CD4-positive, alpha-beta T cell (primary cell): ENCODE measurements at regions not wholly inside any gene's neighbourhood (a gene's known extent, or its start where the extent isn't known, plus 50 kb on each side); places are given as distances from the start of the nearest gene placed in this dataset.

Source experiments
- ATAC-seq: fragments of 200-7000 bp; cut with Tn5 transposase; one replicate; pipeline ENCODE4 v1.10.0; 2022; ENCODE audit warnings: mild to moderate bottlenecking; ENCODE audit not compliant: poor library complexity
- CTCF ChIA-PET: fragments of 350-600 bp; sonication (Branson Sonifier 250); formaldehyde crosslinking; loops from one replicate; lab custom pipeline; 2021; ENCODE audit warnings: antibody characterized with exemption, inconsistent platforms; lab: Charles Lee
- POLR2A ChIA-PET: fragments of 350-600 bp; sonication (Branson Sonifier 250); formaldehyde crosslinking; loops from one replicate; lab custom pipeline; 2021; ENCODE audit warnings: antibody characterized with exemption, inconsistent platforms; lab: Charles Lee
- DNase-seq, 14 experiments: peaks; one replicate each; pipeline ENCODE4 v3.0.0-alpha.2; 2013 to 2020; ENCODE audit warnings: mixed read lengths in 2 of 14
- H3K27ac ChIP-seq, 2 donors: one replicate each; pipeline versions ENCODE4 v1.5.1 to v1.7.0; 2013; ENCODE audit warnings: low read length in 2 of 2, low read depth in 1 of 2, mild to moderate bottlenecking in 1 of 2
- H3K27me3 ChIP-seq, 2 experiments: 1 replicate in 1 of 2; 2 replicates in 1 of 2; pipeline versions ENCODE4 v1.6.1 to v1.7.0; 2013; ENCODE audit warnings: low read length in 2 of 2, control low read depth in 1 of 2, mild to moderate bottlenecking in 1 of 2, moderate library complexity in 1 of 2; ENCODE audit not compliant: insufficient read depth in 2 of 2, control insufficient read depth in 1 of 2
- H3K36me3 ChIP-seq: one replicate; pipeline ENCODE4 v1.6.1; 2013; ENCODE audit warnings: low read length, control low read depth; ENCODE audit not compliant: insufficient read depth
- H3K4me1 ChIP-seq: one replicate; pipeline ENCODE4 v1.6.1; 2013; ENCODE audit warnings: low read length, control low read depth; ENCODE audit not compliant: insufficient read depth
- H3K4me3 ChIP-seq: one replicate; pipeline ENCODE4 v1.5.1; 2013; ENCODE audit warnings: mild to moderate bottlenecking, low read length, moderate library complexity
- H3K9me3 ChIP-seq, 2 experiments: 1 replicate in 1 of 2; 2 replicates in 1 of 2; pipeline versions ENCODE4 v1.6.1 to v1.7.0; 2013; ENCODE audit warnings: low read length in 2 of 2, mild to moderate bottlenecking in 2 of 2, control low read depth in 1 of 2, moderate library complexity in 1 of 2; ENCODE audit not compliant: control insufficient read depth in 1 of 2, insufficient read depth in 1 of 2
- H3K27ac Mint-ChIP-seq: one replicate; pipeline ENCODE4 v1.8.0; 2020; ENCODE audit warnings: mixed read lengths
- H3K27me3 Mint-ChIP-seq: one replicate; pipeline ENCODE4 v1.8.0; 2021; ENCODE audit warnings: mixed read lengths
- H3K36me3 Mint-ChIP-seq: one replicate; pipeline ENCODE4 v1.8.0; 2021; ENCODE audit warnings: low read depth, mixed read lengths
- H3K4me1 Mint-ChIP-seq: one replicate; pipeline ENCODE4 v1.8.0; 2021; ENCODE audit warnings: low read depth, mixed read lengths
- H3K4me3 Mint-ChIP-seq: one replicate; pipeline ENCODE4 v1.8.0; 2020; ENCODE audit warnings: mild to moderate bottlenecking, mixed read lengths
- H3K9me3 Mint-ChIP-seq: one replicate; pipeline ENCODE4 v1.8.0; 2020; ENCODE audit warnings: mixed read lengths
- CTCF ChIP-seq: fragments of 200-600 bp; IDR thresholded peaks from one replicate; pipeline ENCODE4 v1.8.0; 2022; ENCODE audit warnings: antibody characterized with exemption, mild to moderate bottlenecking
- intact Hi-C, 2 experiments: fragments of 100-400 bp; cut with DNase I in 1 of 2; cut with micrococcal nuclease in 1 of 2; formaldehyde crosslinking; loops; one replicate each; pipeline versions ENCODE4 v1.15.1 to v1.9.0; 2023 to 2025; cut with DNase I, micrococcal nuclease

- Mint-ChIP-seq H3K4me3 (no peak overlapping the region), H3K9me3 (no peaks in the 10 kb centered on the region), H3K36me3 (no peaks in the 10 kb centered on the region), H3K27ac (no peak overlapping the region), H3K4me1 (no peaks in the 10 kb centered on the region), H3K27me3 (no peaks in the 10 kb centered on the region)
- DNase-seq (no peak), ATAC-seq (no peak)
- H3K27me3 ChIP-seq: no peaks in the 10 kb centered on the region
- POLR2A ChIA-PET: no interaction called here
- no peak overlapping the region for H3K27ac ChIP-seq
- no peak overlapping the region for H3K4me3 ChIP-seq
- CTCF ChIA-PET: no interaction called here
- intact Hi-C loops: no loop called here
- no peaks in the 10 kb centered on the region for H3K4me1 ChIP-seq
- H3K36me3 ChIP-seq: no peaks in the 10 kb centered on the region
- peaks cover 0 to 21% of the 10 kb centered on the region in 2 experiments for H3K9me3 ChIP-seq
- TF ChIP-seq CTCF: no peak
These were observed 128.6 kb downstream of the IRX2 start for GRCh38 chr5:2622866-2623265.

GRCh38 chr5:2621631-2622030 is 129.8 kb downstream of the IRX2 start:
- Mint-ChIP-seq H3K4me1 (no peaks in the 10 kb centered on the region), H3K9me3 (no peaks in the 10 kb centered on the region), H3K4me3 (no peak overlapping the region), H3K36me3 (no peaks in the 10 kb centered on the region), H3K27ac (no peak overlapping the region), H3K27me3 (no peaks in the 10 kb centered on the region)
- DNase-seq: no peak
- TF ChIP-seq CTCF: no peak
- ChIA-PET CTCF (interaction anchor here (0.8 kb wide), 1 partner anchor 24 kb away, joined by 3 read pairs; no protein-coding TSS in a partner anchor), POLR2A (no interaction called here)
- Histone ChIP-seq H3K27me3 (no peaks in the 10 kb centered on the region), H3K27ac (no peak overlapping the region), H3K4me1 (no peaks in the 10 kb centered on the region), H3K4me3 (no peak overlapping the region), H3K36me3 (no peaks in the 10 kb centered on the region), H3K9me3 (peaks cover 0 to 14% of the 10 kb centered on the region in 2 experiments)
- no peak for ATAC-seq
- intact Hi-C loops: no loop called here

- Histone ChIP-seq H3K27ac (no peak overlapping the region), H3K36me3 (no peaks in the 10 kb centered on the region), H3K4me3 (no peak overlapping the region), H3K4me1 (no peaks in the 10 kb centered on the region), H3K9me3 (peaks cover 0 to 19% of the 10 kb centered on the region in 2 experiments), H3K27me3 (no peaks in the 10 kb centered on the region)
- POLR2A ChIA-PET: no interaction called here
- CTCF ChIA-PET: no interaction called here
- ATAC-seq (no peak), DNase-seq (no peak)
- intact Hi-C loops: no loop called here
- Mint-ChIP-seq H3K27me3 (no peaks in the 10 kb centered on the region), H3K36me3 (no peaks in the 10 kb centered on the region), H3K4me1 (no peaks in the 10 kb centered on the region), H3K4me3 (no peak overlapping the region), H3K27ac (no peak overlapping the region), H3K9me3 (no peaks in the 10 kb centered on the region)
- no peak for TF ChIP-seq CTCF
These were observed 132.3 kb downstream of the IRX2 start for GRCh38 chr5:2619216-2619615.
